ENCODE measurements at regions not wholly inside any gene's neighbourhood (a gene's known extent, or its start where the extent isn't known, plus 50 kb on each side); places are given as distances from the start of the nearest gene placed in this dataset.

GRCh38 chr3:103083848-103084631 is 649.2 kb downstream of the ZPLD1 start:
- TF ChIP-seq, protein P1, sequence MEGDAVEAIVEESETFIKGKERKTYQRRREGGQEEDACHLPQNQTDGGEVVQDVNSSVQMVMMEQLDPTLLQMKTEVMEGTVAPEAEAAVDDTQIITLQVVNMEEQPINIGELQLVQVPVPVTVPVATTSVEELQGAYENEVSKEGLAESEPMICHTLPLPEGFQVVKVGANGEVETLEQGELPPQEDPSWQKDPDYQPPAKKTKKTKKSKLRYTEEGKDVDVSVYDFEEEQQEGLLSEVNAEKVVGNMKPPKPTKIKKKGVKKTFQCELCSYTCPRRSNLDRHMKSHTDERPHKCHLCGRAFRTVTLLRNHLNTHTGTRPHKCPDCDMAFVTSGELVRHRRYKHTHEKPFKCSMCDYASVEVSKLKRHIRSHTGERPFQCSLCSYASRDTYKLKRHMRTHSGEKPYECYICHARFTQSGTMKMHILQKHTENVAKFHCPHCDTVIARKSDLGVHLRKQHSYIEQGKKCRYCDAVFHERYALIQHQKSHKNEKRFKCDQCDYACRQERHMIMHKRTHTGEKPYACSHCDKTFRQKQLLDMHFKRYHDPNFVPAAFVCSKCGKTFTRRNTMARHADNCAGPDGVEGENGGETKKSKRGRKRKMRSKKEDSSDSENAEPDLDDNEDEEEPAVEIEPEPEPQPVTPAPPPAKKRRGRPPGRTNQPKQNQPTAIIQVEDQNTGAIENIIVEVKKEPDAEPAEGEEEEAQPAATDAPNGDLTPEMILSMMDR (IDR thresholded peaks at IDR 0.05) = no peak
- no peak for TF ChIP-seq POLR2A (IDR thresholded peaks at IDR 0.05)
- no peaks in the 10 kb centered on the region for H3K4me1 ChIP-seq
- no peaks in the 10 kb centered on the region for H3K27me3 ChIP-seq
- H3K9me3 ChIP-seq = no peaks in the 10 kb centered on the region
- no peak overlapping the region for H3K27ac ChIP-seq
- H3K36me3 ChIP-seq = no peaks in the 10 kb centered on the region
- intact Hi-C loops (cut with DNase I; ENCODE audit: low total_unique reads) = no loop called here
- no peak overlapping the region for H3K4me3 ChIP-seq
- no peak for DNase-seq

- no peak for DNase-seq
- no peaks in the 10 kb centered on the region for H3K9me3 ChIP-seq
- H3K27me3 ChIP-seq = no peaks in the 10 kb centered on the region
- no peaks in the 10 kb centered on the region for H3K4me1 ChIP-seq
- H3K27ac ChIP-seq = no peak overlapping the region
- no peak overlapping the region for H3K4me3 ChIP-seq
- H3K36me3 ChIP-seq = no peaks in the 10 kb centered on the region
- intact Hi-C loops (cut with DNase I; ENCODE audit: low total_unique reads) = no loop called here
- TF ChIP-seq POLR2A (IDR thresholded peaks at IDR 0.05) = no peak
- TF ChIP-seq, protein P1 (IDR thresholded peaks at IDR 0.05) = no peak
Measured at GRCh38 chr3:103085465-103085864, 650.6 kb downstream of the ZPLD1 start.

DNA sequence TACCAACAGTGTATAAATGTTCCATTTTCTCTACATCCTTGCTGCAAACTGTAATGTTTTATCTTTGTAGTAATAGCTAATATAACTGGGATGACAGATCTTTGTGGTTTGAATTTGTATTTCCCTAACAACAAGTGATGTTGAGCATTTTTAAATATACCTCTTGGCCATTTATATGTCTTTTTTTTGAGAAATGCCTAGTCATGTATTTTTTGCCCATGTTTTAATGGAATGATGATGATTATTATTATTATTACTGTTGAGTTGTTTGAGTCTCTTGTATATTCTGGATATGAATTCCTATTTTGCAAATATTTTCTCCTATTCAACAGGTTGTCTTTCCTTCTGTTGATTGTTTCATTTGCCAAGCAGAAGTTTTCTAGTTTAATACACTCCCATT is 654.9 kb downstream of the ZPLD1 start:
- H3K27ac ChIP-seq = no peak overlapping the region
- no peaks in the 10 kb centered on the region for H3K27me3 ChIP-seq
- no peaks in the 10 kb centered on the region for H3K4me1 ChIP-seq
- DNase-seq = no peak
- no peak overlapping the region for H3K4me3 ChIP-seq
- TF ChIP-seq POLR2A (IDR thresholded peaks at IDR 0.05) = no peak
- TF ChIP-seq, protein P1 (IDR thresholded peaks at IDR 0.05) = no peak
- intact Hi-C loops (cut with DNase I; ENCODE audit: low total_unique reads) = no loop called here
- no peaks in the 10 kb centered on the region for H3K9me3 ChIP-seq
- no peaks in the 10 kb centered on the region for H3K36me3 ChIP-seq

GRCh38 chr3:103105206-103105605 is 670.4 kb downstream of the ZPLD1 start:
- DNase-seq = no peak
- H3K4me3 ChIP-seq = no peak overlapping the region
- no peak overlapping the region for H3K27ac ChIP-seq
- TF ChIP-seq, protein P1 (IDR thresholded peaks at IDR 0.05) = no peak
- TF ChIP-seq POLR2A (IDR thresholded peaks at IDR 0.05) = no peak
- intact Hi-C loops (cut with DNase I; ENCODE audit: low total_unique reads) = no loop called here
- H3K4me1 ChIP-seq = no peaks in the 10 kb centered on the region
- H3K9me3 ChIP-seq = no peaks in the 10 kb centered on the region
- no peaks in the 10 kb centered on the region for H3K27me3 ChIP-seq
- no peaks in the 10 kb centered on the region for H3K36me3 ChIP-seq

- Histone ChIP-seq H3K4me3 (no peak overlapping the region), H3K36me3 (no peaks in the 10 kb centered on the region), H3K9me3 (no peaks in the 10 kb centered on the region), H3K4me1 (no peaks in the 10 kb centered on the region), H3K27me3 (no peaks in the 10 kb centered on the region), H3K27ac (no peak overlapping the region)
- intact Hi-C loops (cut with DNase I; ENCODE audit: low total_unique reads) = no loop called here
- TF ChIP-seq, protein P1 (IDR thresholded peaks at IDR 0.05) = no peak
- TF ChIP-seq POLR2A (IDR thresholded peaks at IDR 0.05) = no peak
- no peak for DNase-seq
Measured at GRCh38 chr3:103112273-103112672, 677.5 kb downstream of the ZPLD1 start.
